Ovary (tissue), 3 donors: ENCODE measurements at regions not wholly inside any gene's neighbourhood (a gene's known extent, or its start where the extent isn't known, plus 50 kb on each side); places are given as distances from the start of the nearest gene placed in this dataset.

Source experiments
- POLR2A ChIP-seq: fragments of 450-650 bp; IDR thresholded peaks from one replicate; pipeline ENCODE4 v1.6.1; 2017; ENCODE audit warnings: antibody characterized with exemption, mild to moderate bottlenecking, moderate library complexity
- TF ChIP-seq, protein P1 (sequence below), 3 donors: fragments of 450-650 bp in 2 of 3; fragments of 200-600 bp in 1 of 3; IDR thresholded peaks; one replicate each; pipeline versions ENCODE4 v1.5.1 to v1.8.0; 2016 to 2022; ENCODE audit warnings: antibody characterized with exemption in 3 of 3, mild to moderate bottlenecking in 1 of 3
- donor health status: DM: no; HTN: no; CAD: no.

DNA sequence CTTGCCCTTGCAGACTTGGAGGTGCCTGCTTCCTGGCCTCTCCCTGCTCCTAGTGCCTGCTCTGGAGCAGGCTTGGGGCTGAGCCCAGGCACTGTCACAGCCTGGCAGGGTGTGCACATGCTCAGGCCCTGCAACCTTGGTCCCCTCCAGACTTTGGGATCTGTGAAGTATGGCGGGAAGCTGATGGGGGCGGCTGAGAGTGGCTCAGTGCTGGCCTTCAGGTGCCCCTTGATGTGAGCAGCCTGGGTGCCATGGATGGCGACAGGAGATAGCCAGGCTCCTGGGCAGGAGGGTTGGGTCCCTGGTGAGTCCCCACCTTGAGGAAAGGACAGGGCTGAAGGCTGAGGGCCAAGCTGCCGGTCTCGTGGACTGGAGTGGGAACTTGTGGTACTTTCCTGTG lies 700.4 kb upstream of the KCND2 start:
- TF ChIP-seq, protein P1, sequence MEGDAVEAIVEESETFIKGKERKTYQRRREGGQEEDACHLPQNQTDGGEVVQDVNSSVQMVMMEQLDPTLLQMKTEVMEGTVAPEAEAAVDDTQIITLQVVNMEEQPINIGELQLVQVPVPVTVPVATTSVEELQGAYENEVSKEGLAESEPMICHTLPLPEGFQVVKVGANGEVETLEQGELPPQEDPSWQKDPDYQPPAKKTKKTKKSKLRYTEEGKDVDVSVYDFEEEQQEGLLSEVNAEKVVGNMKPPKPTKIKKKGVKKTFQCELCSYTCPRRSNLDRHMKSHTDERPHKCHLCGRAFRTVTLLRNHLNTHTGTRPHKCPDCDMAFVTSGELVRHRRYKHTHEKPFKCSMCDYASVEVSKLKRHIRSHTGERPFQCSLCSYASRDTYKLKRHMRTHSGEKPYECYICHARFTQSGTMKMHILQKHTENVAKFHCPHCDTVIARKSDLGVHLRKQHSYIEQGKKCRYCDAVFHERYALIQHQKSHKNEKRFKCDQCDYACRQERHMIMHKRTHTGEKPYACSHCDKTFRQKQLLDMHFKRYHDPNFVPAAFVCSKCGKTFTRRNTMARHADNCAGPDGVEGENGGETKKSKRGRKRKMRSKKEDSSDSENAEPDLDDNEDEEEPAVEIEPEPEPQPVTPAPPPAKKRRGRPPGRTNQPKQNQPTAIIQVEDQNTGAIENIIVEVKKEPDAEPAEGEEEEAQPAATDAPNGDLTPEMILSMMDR (IDR thresholded peaks at IDR 0.05): no peak
- TF ChIP-seq POLR2A: no peak
